ES-I3 (cell line): ENCODE measurements at regions not wholly inside any gene's neighbourhood (a gene's known extent, or its start where the extent isn't known, plus 50 kb on each side); places are given as distances from the start of the nearest gene placed in this dataset.
"Not testable (repeated sequence)": the region's sequence is repeated elsewhere in the genome, so short reads cannot be mapped to it uniquely, and the experiment has no call there.

Experiments
- H3K36me3 ChIP-seq: 2 replicates; pipeline ENCODE4 v1.6.1; 2013; ENCODE audit warnings: mild to moderate bottlenecking, low read length, control low read depth, moderate library complexity; ENCODE audit not compliant: insufficient read depth
- H3K4me1 ChIP-seq: 2 replicates; pipeline ENCODE4 v1.6.1; 2013; ENCODE audit warnings: mild to moderate bottlenecking, control low read depth, low read length; ENCODE audit not compliant: insufficient read depth
- H3K9ac ChIP-seq: 2 replicates; pipeline ENCODE4 v1.6.1; 2013; ENCODE audit warnings: low read depth, mild to moderate bottlenecking, low read length, moderate library complexity
- H3K9me3 ChIP-seq: 2 replicates; pipeline ENCODE4 v1.6.1; 2013; ENCODE audit warnings: mild to moderate bottlenecking, low read length, moderate library complexity; ENCODE audit not compliant: control insufficient read depth, insufficient read depth

GRCh38 chr18:10133516-10133915, 219.7 kb downstream of the VAPA start:
- no peaks in the 10 kb centered on the region for H3K9me3 ChIP-seq
- H3K4me1 ChIP-seq: peaks cover 14% of the 10 kb centered on the region
- H3K36me3 ChIP-seq: no peaks in the 10 kb centered on the region
- H3K9ac ChIP-seq: no peak overlapping the region

GRCh38 chr18:10134204-10134603, 220.4 kb downstream of the VAPA start:
- Histone ChIP-seq H3K36me3 (no peaks in the 10 kb centered on the region), H3K9me3 (no peaks in the 10 kb centered on the region), H3K4me1 (peaks cover 14% of the 10 kb centered on the region), H3K9ac (no peak overlapping the region)

DNA sequence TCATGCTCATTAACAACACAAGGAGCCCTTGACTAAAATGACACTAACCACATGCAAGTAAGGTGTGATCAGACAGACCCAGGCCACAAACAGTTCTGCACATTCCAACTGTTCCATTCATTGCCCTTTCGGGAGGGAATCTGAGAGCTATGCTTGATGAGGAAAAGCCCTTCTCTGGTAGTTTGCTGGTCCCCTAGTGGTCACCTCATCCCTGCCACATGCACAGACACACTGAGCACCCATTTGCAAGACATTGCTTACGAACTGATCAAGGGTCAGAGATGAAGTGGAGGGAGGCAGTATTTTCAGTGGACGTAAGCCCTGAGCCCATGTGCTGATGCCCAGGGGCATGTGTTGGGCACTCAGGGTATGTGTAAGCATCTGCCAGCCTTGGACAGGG, 220.9 kb downstream of the VAPA start:
- peaks cover 16% of the 10 kb centered on the region for H3K4me1 ChIP-seq
- H3K9me3 ChIP-seq, H3K36me3 ChIP-seq, H3K9ac ChIP-seq: not testable (repeated sequence)

- H3K4me1 ChIP-seq: peaks cover 23% of the 10 kb centered on the region
- H3K36me3 ChIP-seq: no peaks in the 10 kb centered on the region
- H3K9ac ChIP-seq: no peak overlapping the region
- H3K9me3 ChIP-seq: no peaks in the 10 kb centered on the region
Measured at GRCh38 chr18:10135302-10135926, 221.6 kb downstream of the VAPA start.

DNA sequence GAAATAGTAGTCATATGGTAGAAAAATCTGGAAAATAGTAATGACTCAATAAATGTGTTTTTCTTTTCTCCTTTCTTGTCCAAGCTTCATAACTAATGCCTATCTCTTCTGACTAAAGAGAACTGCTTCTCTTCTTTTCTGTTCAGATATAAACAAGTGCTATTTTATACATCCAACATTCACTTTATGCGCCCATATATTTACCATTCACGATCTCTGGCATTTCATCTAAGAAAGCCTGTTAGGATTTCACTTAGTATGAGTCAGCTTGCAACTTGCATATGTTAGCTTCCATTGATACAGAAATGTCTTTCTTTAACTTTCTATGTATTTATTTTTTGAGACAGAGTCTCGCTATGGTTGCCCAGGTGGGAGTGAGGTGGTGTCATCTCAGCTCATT, 224.9 kb downstream of the VAPA start:
- H3K4me1 ChIP-seq: peaks cover 31% of the 10 kb centered on the region
- H3K9ac ChIP-seq: no peak overlapping the region
- no peaks in the 10 kb centered on the region for H3K36me3 ChIP-seq
- no peaks in the 10 kb centered on the region for H3K9me3 ChIP-seq

DNA sequence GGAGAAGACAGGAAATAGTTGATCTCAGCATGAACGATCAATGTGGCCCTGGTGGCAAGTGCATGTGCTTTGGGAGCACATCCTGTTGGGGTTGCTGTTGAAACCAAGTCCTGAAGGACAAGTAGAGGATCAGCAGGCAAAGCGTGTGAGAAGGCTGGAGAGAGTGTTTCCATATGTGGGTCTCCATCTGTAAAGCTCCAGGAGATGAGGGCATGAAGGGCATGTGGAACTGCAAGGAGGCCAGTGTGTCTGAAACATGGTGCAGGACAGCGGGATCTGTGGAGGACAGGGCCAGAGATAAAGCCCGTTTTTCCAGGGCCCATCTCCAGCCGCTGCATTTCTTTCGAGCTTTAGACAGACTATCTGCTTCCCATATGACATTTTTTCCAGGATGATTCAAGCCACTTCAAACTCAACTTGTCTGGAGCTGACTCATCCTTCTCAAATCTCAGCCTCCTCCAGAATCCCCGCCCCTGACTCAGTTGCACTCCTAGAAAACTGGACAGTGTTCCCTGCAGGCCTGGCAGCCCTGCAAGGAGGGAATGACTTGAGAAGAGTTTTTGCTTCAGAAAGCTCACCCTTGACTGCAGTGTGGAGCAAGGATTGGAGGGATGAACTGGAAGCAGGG, 226.1 kb downstream of the VAPA start:
- Histone ChIP-seq H3K9ac (no peak overlapping the region), H3K36me3 (no peaks in the 10 kb centered on the region), H3K9me3 (no peaks in the 10 kb centered on the region), H3K4me1 (peaks cover 31% of the 10 kb centered on the region)

- H3K9me3 ChIP-seq: no peaks in the 10 kb centered on the region
- no peaks in the 10 kb centered on the region for H3K36me3 ChIP-seq
- H3K9ac ChIP-seq: no peak overlapping the region; the same call in 1 of the 2 replicates
Measured at GRCh38 chr18:10140461-10141282, 226.9 kb downstream of the VAPA start.

DNA sequence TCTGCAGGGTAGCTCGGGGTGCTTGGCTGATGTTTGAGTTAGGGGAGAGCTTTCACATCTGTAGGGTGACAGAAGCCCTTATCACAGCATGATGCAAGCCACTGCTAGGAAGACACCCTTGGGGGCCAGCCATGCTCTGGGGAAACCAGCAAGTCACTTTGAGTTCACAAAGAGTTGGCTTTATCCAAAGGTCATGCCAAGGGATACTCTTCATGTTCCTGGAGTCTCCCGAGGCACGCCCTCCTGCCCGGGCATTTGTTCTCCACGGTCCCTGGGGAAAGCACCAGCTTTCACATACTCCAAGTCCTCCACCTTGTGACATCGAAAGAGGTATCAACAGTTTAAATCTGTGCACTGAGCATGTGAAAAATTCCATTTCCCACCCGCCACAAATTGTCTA, 227.7 kb downstream of the VAPA start:
- Histone ChIP-seq H3K9ac (no peak overlapping the region), H3K36me3 (no peaks in the 10 kb centered on the region), H3K4me1 (peaks cover 31% of the 10 kb centered on the region), H3K9me3 (no peaks in the 10 kb centered on the region)

More at GRCh38 chr18:10140461-10141282, 226.9 kb downstream of the VAPA start:
- H3K4me1 ChIP-seq: peaks cover 31% of the 10 kb centered on the region

GRCh38 chr18:10142056-10142455, 228.2 kb downstream of the VAPA start:
- H3K36me3 ChIP-seq: no peaks in the 10 kb centered on the region
- no peak overlapping the region for H3K9ac ChIP-seq
- H3K4me1 ChIP-seq: peaks cover 31% of the 10 kb centered on the region
- H3K9me3 ChIP-seq: no peaks in the 10 kb centered on the region

- H3K36me3 ChIP-seq: no peaks in the 10 kb centered on the region
- no peaks in the 10 kb centered on the region for H3K9me3 ChIP-seq
- H3K9ac ChIP-seq: no peak overlapping the region
- peaks cover 31% of the 10 kb centered on the region for H3K4me1 ChIP-seq
Measured at GRCh38 chr18:10142496-10143160, 228.8 kb downstream of the VAPA start.

- Histone ChIP-seq H3K36me3 (no peaks in the 10 kb centered on the region), H3K4me1 (peaks cover 31% of the 10 kb centered on the region), H3K9ac (no peak overlapping the region), H3K9me3 (no peaks in the 10 kb centered on the region)
Measured at GRCh38 chr18:10143596-10143995, 229.8 kb downstream of the VAPA start.

DNA sequence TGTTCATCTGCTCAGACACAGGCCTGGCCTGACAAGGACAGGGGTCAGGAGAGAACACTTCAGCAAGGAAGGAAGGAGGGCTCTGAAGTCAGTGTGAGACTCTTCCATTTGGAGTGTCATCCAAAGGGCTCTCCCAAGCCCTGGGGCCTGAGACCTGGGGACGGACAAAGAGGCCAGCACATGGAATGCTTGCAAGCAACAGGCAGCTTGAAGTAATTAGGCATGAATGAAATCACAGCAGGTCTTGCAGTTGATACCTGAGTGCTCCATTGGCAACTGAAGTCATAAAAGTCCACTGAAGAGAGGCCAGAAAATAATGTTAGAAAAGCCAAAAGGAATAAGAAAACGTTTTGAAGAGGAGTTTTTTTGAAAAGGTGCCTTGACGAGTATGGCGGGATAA, 231.7 kb downstream of the VAPA start:
- Histone ChIP-seq H3K9ac (no peak overlapping the region), H3K9me3 (no peaks in the 10 kb centered on the region), H3K4me1 (peaks cover 22% of the 10 kb centered on the region)

DNA sequence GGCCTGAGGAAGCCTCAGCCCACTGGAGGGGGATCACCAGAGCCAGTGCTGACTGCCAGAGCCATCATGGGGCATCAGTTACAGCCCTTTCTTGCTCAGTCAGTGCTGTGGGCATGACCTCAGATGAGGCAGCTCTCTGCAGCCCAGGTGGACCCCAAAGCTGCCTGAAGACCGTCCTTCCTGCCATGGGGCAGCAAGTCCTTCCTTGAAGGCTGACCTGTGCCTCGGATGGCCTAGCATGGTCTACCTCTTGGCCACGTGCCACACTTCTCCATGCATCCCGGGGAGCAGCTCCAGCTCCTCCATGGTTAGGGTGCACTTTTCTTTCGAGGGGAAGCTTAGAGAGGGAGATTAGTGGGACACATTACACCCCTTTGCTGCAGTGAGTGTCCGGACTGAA, 233.4 kb downstream of the VAPA start:
- Histone ChIP-seq H3K9ac (no peak overlapping the region), H3K4me1 (0 out of 2 replicates have a peak, but pooled peaks cover 5% of the 10 kb centered on the region), H3K9me3 (no peaks in the 10 kb centered on the region), H3K36me3 (no peaks in the 10 kb centered on the region)

More for the DNA sequence above, 231.7 kb downstream of the VAPA start:
- no peaks in the 10 kb centered on the region for H3K36me3 ChIP-seq

DNA sequence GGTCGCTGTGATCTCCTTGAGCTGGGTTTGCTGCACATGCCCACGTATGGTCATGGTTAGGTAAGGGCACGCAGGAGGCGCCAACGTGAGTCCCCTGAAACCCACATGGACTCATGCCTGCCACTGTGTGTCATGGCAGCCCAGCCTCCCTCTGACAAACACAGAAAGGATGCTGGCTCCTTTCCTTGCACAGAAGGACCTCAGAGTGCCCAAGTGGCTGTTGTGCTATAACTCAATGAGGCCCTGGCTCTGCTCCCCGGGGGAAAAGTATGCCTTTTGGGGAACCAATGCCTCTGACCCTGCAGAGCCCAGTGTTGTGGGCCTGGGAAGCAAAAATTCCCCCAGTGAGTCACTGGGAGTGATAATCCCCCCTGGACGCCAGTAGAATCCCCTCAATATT, 233.9 kb downstream of the VAPA start:
- H3K9me3 ChIP-seq: no peaks in the 10 kb centered on the region
- H3K36me3 ChIP-seq: no peaks in the 10 kb centered on the region
- H3K9ac ChIP-seq: no peak overlapping the region
- H3K4me1 ChIP-seq: no peaks in the 10 kb centered on the region
